ENCODE measurements at regions not wholly inside any gene's neighbourhood (a gene's known extent, or its start where the extent isn't known, plus 50 kb on each side); places are given as distances from the start of the nearest gene placed in this dataset.

- H3K9me3 ChIP-seq (ENCODE audit: control insufficient read depth, insufficient read depth, low read depth, low read length) = no peaks in the 10 kb centered on the region
- ATAC-seq = no peak
- no peak overlapping the region for H3K4me3 ChIP-seq (ENCODE audit: low read depth in 2 of 2, low read length in 2 of 2)
- no peaks in the 10 kb centered on the region for H3K27me3 ChIP-seq (ENCODE audit: control insufficient read depth, insufficient read depth, low read length)
- H3K27ac ChIP-seq (ENCODE audit: low read length) = no peak overlapping the region
- DNase-seq (ENCODE audit: low read depth, low spot score) = no peak
- ChIA-PET CTCF (no interaction called here), POLR2A (no interaction called here)
- no peak for TF ChIP-seq REST (IDR thresholded peaks at IDR 0.05; ENCODE audit: insufficient read depth in 1 of 2, low read depth in 2 of 2, low read length in 1 of 2)
- no peak for TF ChIP-seq TCF7L2 (IDR thresholded peaks at IDR 0.05; ENCODE audit: low read depth, low read length)
- TF ChIP-seq CTCF (IDR thresholded peaks at IDR 0.05) = no peak
- no peak for TF ChIP-seq POLR2AphosphoS5 (IDR thresholded peaks at IDR 0.05; ENCODE audit: low read depth, low read length)
- no peak for TF ChIP-seq SIN3A (IDR thresholded peaks at IDR 0.05; ENCODE audit: borderline replicate concordance, insufficient read depth, low read depth, low read length)
- in situ Hi-C loops (cut with HindIII; ENCODE audit: low pct_unique_long_range_greater_than_20kb, low sequenced_read_pairs) = no loop called here
- no peaks in the 10 kb centered on the region for H3K4me1 ChIP-seq (ENCODE audit: control insufficient read depth, insufficient read depth, low read length)
- BruUV-seq (replicated peaks) = no TSS peak
- H3K36me3 ChIP-seq (ENCODE audit: control insufficient read depth, insufficient read depth, low read length) = no peaks in the 10 kb centered on the region
- intact Hi-C loops (cut with micrococcal nuclease; ENCODE audit: unreplicated experiment) = no loop called here
Observed at GRCh38 chr3:43190670-43191069, 84.8 kb upstream of the POMGNT2 start.

GRCh38 chr3:43187836-43188479 is 82.1 kb upstream of the POMGNT2 start:
- Histone ChIP-seq H3K9me3 (ENCODE audit: control insufficient read depth, insufficient read depth, low read depth, low read length) (no peaks in the 10 kb centered on the region), H3K27ac (ENCODE audit: low read length) (no peak overlapping the region), H3K4me3 (ENCODE audit: low read depth in 2 of 2, low read length in 2 of 2) (no peak overlapping the region), H3K4me1 (ENCODE audit: control insufficient read depth, insufficient read depth, low read length) (no peaks in the 10 kb centered on the region), H3K36me3 (ENCODE audit: control insufficient read depth, insufficient read depth, low read length) (no peaks in the 10 kb centered on the region), H3K27me3 (ENCODE audit: control insufficient read depth, insufficient read depth, low read length) (no peaks in the 10 kb centered on the region)
- no peak for ATAC-seq
- no peak for DNase-seq (ENCODE audit: low read depth, low spot score)
- in situ Hi-C loops (cut with HindIII; ENCODE audit: low pct_unique_long_range_greater_than_20kb, low sequenced_read_pairs) = no loop called here
- no TSS peak for BruUV-seq (replicated peaks)
- POLR2A ChIA-PET = no interaction called here
- TF ChIP-seq REST (IDR thresholded peaks at IDR 0.05; ENCODE audit: insufficient read depth in 1 of 2, low read depth in 2 of 2, low read length in 1 of 2) (no peak), POLR2AphosphoS5 (IDR thresholded peaks at IDR 0.05; ENCODE audit: low read depth, low read length) (no peak), CTCF (IDR thresholded peaks at IDR 0.05) (no peak), TCF7L2 (IDR thresholded peaks at IDR 0.05; ENCODE audit: low read depth, low read length) (no peak), SIN3A (IDR thresholded peaks at IDR 0.05; ENCODE audit: borderline replicate concordance, insufficient read depth, low read depth, low read length) (no peak)
- CTCF ChIA-PET = no interaction called here
- intact Hi-C loops (cut with micrococcal nuclease; ENCODE audit: unreplicated experiment) = no loop called here
